ENCODE measurements at regions not wholly inside any gene's neighbourhood (a gene's known extent, or its start where the extent isn't known, plus 50 kb on each side); places are given as distances from the start of the nearest gene placed in this dataset.

GRCh38 chr16:80029761-80030481 lies 429.4 kb upstream of the MAF start:
- intact Hi-C loops (cut with DNase I), result no loop called here
- no peaks in the 10 kb centered on the region for H3K9me3 ChIP-seq
- no peak overlapping the region for H3K4me3 ChIP-seq
- no peaks in the 10 kb centered on the region for H3K36me3 ChIP-seq
- no peaks in the 10 kb centered on the region for H3K4me1 ChIP-seq (replicated peaks)
- H3K27ac ChIP-seq, result no peak overlapping the region
- TF ChIP-seq POLR2A (IDR thresholded peaks at IDR 0.05), result no peak
- no peak for TF ChIP-seq POLR2AphosphoS5 (IDR thresholded peaks at IDR 0.05)
- no peak for TF ChIP-seq CTCF (IDR thresholded peaks at IDR 0.05)
- no peaks in the 10 kb centered on the region for H3K27me3 ChIP-seq (replicated peaks; ENCODE audit: insufficient read depth)
- no peak for DNase-seq (ENCODE audit: low spot score)
- WGBS, result 87% methylated on average over 8 of the region's 8 CpGs

GRCh38 chr16:80029381-80029630 lies 428.8 kb upstream of the MAF start:
- no peak overlapping the region for H3K4me3 ChIP-seq
- no peak for DNase-seq (ENCODE audit: low spot score)
- H3K9me3 ChIP-seq, result no peaks in the 10 kb centered on the region
- H3K36me3 ChIP-seq, result no peaks in the 10 kb centered on the region
- intact Hi-C loops (cut with DNase I), result no loop called here
- no peak for TF ChIP-seq POLR2AphosphoS5 (IDR thresholded peaks at IDR 0.05)
- no peaks in the 10 kb centered on the region for H3K4me1 ChIP-seq (replicated peaks)
- WGBS, result 85% methylated on average over 2 of the region's 2 CpGs
- no peak overlapping the region for H3K27ac ChIP-seq
- no peaks in the 10 kb centered on the region for H3K27me3 ChIP-seq (replicated peaks; ENCODE audit: insufficient read depth)

- H3K9me3 ChIP-seq, result no peaks in the 10 kb centered on the region
- no peaks in the 10 kb centered on the region for H3K36me3 ChIP-seq
- no peak for TF ChIP-seq POLR2A (IDR thresholded peaks at IDR 0.05)
- TF ChIP-seq POLR2AphosphoS5 (IDR thresholded peaks at IDR 0.05), result no peak
- TF ChIP-seq CTCF (IDR thresholded peaks at IDR 0.05), result no peak
- H3K27ac ChIP-seq, result no peak overlapping the region
- 93% methylated on average over 5 of the region's 5 CpGs for WGBS
- no peaks in the 10 kb centered on the region for H3K27me3 ChIP-seq (replicated peaks; ENCODE audit: insufficient read depth)
- intact Hi-C loops (cut with DNase I), result no loop called here
- DNase-seq (ENCODE audit: low spot score), result no peak
- no peak overlapping the region for H3K4me3 ChIP-seq
- H3K4me1 ChIP-seq (replicated peaks), result no peaks in the 10 kb centered on the region
Measured at GRCh38 chr16:80028581-80029380, 428.2 kb upstream of the MAF start.

GRCh38 chr16:80027007-80027965 lies 426.7 kb upstream of the MAF start:
- Histone ChIP-seq H3K4me3 (no peak overlapping the region), H3K9me3 (no peaks in the 10 kb centered on the region), H3K27me3 (replicated peaks; ENCODE audit: insufficient read depth) (no peaks in the 10 kb centered on the region), H3K27ac (no peak overlapping the region), H3K36me3 (no peaks in the 10 kb centered on the region), H3K4me1 (replicated peaks) (no peaks in the 10 kb centered on the region)
- TF ChIP-seq POLR2A (IDR thresholded peaks at IDR 0.05) (no peak), CTCF (IDR thresholded peaks at IDR 0.05) (no peak), POLR2AphosphoS5 (IDR thresholded peaks at IDR 0.05) (no peak)
- WGBS, result 59% methylated on average over 20 of the region's 20 CpGs
- intact Hi-C loops (cut with DNase I), result no loop called here
- DNase-seq (ENCODE audit: low spot score), result peak; percentile 23

- intact Hi-C loops (cut with DNase I), result no loop called here
- no peaks in the 10 kb centered on the region for H3K9me3 ChIP-seq
- no peak overlapping the region for H3K4me3 ChIP-seq
- no peaks in the 10 kb centered on the region for H3K36me3 ChIP-seq
- no peaks in the 10 kb centered on the region for H3K4me1 ChIP-seq (replicated peaks)
- no peaks in the 10 kb centered on the region for H3K27me3 ChIP-seq (replicated peaks; ENCODE audit: insufficient read depth)
- WGBS, result 79% methylated on average over 4 of the region's 4 CpGs
- TF ChIP-seq POLR2AphosphoS5 (IDR thresholded peaks at IDR 0.05) (no peak), CTCF (IDR thresholded peaks at IDR 0.05) (no peak), POLR2A (IDR thresholded peaks at IDR 0.05) (no peak)
- no peak for DNase-seq (ENCODE audit: low spot score)
- H3K27ac ChIP-seq, result no peak overlapping the region
Measured at GRCh38 chr16:80025236-80025635, 424.7 kb upstream of the MAF start.
